ENCODE measurements at regions not wholly inside any gene's neighbourhood (a gene's known extent, or its start where the extent isn't known, plus 50 kb on each side); places are given as distances from the start of the nearest gene placed in this dataset.
"Not testable (repeated sequence)": the region's sequence is repeated elsewhere in the genome, so short reads cannot be mapped to it uniquely, and the experiment has no call there.

DNA sequence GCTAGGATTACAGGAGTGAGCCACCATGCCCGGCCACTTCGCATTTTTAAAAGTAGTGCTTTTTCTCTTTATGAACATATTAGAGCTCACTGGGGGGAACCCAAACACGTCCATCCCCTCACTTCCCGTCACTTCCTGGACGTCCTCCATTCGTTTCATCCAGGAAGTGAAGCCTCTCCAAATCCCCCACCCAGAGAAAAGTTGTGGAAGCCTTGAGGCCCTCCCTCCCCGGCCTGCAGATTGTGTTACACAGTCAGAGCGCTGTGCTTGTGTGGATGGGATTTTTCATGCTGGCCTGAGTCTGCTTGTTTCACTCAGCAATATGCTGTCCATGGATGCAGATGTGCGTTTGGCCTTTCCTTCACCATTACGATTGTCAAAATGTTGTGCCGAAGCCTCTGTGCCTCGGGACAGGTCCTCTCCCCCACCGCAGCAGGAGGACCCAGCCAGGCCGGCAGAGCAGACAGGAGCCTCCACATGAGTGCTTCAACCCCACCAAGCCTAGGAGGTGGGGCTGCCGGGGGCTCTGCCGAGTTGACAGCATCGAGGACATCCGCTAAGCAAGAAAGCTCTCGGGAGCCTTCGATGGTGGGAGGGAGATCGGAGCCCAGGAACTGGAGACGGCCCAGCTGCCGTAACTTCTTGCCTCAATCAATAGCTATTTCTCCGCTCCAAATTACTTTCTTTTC lies 121.6 kb upstream of the PPP1R26 start:
- DNase-seq (ENCODE audit: low read depth, low spot score): no peak
- H3K4me3 ChIP-seq (ENCODE audit: low read length): no peak overlapping the region

- DNase-seq (ENCODE audit: low read depth, low spot score): no peak
- H3K4me3 ChIP-seq (ENCODE audit: low read length): no peak overlapping the region
These were observed 121.0 kb upstream of the PPP1R26 start for GRCh38 chr9:135358552-135358940.

GRCh38 chr9:135359764-135360163 lies 119.8 kb upstream of the PPP1R26 start:
- DNase-seq (ENCODE audit: low read depth, low spot score): no peak

DNA sequence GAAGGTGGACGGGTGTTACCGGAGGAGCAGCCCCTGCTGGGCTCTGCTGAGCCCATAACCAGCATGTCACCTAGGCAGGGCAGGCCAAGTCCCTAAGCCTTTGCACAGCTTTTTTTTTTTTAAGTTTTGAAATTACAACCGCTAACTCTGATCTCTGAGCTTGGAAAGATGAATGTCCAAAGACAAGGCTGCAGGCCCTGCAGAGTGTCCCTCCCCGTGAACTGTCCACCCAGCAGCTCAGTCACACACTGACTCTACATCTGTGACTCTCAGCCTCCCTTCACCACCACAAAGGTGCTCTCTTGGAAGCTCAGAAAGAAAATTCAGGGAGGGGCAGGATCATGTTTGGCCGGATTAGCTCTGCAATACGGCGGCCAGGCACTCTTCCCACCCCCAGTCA lies 119.0 kb upstream of the PPP1R26 start:
- DNase-seq (ENCODE audit: low read depth, low spot score): no peak
- no peak overlapping the region for H3K4me3 ChIP-seq (ENCODE audit: low read length)

More at GRCh38 chr9:135359764-135360163, 119.8 kb upstream of the PPP1R26 start:
- no peak overlapping the region for H3K4me3 ChIP-seq (ENCODE audit: low read length)

DNA sequence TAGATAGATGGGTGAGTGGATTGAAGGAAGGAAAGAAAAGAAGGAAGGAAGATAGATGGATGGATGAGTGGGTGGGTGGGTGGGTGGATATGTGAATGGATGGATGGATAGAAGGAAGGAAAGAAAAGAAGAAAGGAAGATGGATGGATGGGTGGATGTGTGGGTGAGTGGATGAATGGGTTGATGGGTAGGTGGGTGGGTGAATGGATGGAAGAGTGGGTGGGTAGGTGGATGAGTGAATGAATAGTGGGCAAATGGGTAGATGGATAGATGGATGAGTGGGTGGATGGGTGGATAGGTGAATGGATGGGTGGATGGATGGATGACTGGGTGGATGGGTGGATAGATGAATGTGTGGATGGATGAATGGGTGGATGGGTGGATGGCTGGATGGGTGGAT lies 117.9 kb upstream of the PPP1R26 start:
- not testable (repeated sequence) for DNase-seq (ENCODE audit: low read depth, low spot score); H3K4me3 ChIP-seq (ENCODE audit: low read length)

GRCh38 chr9:135363596-135363995 lies 116.0 kb upstream of the PPP1R26 start:
- no peak for DNase-seq (ENCODE audit: low read depth, low spot score)

GRCh38 chr9:135365013-135365768 lies 114.4 kb upstream of the PPP1R26 start:
- no peak overlapping the region for H3K4me3 ChIP-seq (ENCODE audit: low read length)
- DNase-seq (ENCODE audit: low read depth, low spot score): no peak

More at GRCh38 chr9:135363596-135363995, 116.0 kb upstream of the PPP1R26 start:
- H3K4me3 ChIP-seq (ENCODE audit: low read length): no peak overlapping the region

- no peak for DNase-seq (ENCODE audit: low read depth, low spot score)
- no peak overlapping the region for H3K4me3 ChIP-seq (ENCODE audit: low read length)
These were observed 113.5 kb upstream of the PPP1R26 start for GRCh38 chr9:135366104-135366503.

DNA sequence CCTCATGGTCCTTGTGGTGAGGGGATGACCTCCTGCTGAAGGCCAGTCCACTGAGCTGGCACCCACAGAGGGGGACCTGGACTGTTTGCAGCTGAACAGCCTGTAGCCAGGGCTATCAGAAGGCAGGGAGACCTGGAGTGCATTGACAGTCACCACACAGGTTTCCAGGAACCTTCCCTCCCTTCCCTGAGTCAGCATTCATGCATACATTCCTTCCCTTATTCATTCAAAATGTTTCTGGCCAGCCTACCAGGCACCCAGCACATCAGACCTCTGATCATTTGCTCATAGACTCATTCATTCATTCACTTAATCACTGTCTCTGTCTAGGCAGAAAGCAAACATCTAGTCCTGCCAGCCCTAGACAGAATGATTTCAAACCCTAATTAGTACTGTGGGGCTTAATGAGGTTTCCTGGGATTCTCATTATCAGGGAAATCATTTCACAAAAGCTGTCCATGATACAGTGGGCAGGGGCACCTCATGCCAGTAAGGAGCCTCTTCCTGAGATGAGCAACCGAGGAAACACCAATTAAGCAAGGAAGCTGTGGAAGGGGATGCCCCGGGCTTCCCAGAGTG lies 110.1 kb upstream of the PPP1R26 start:
- no peak for DNase-seq (ENCODE audit: low read depth, low spot score)

GRCh38 chr9:135370411-135371375 lies 108.9 kb upstream of the PPP1R26 start:
- DNase-seq (ENCODE audit: low read depth, low spot score): no peak
- no peak overlapping the region for H3K4me3 ChIP-seq (ENCODE audit: low read length)

More for the DNA sequence above, 110.1 kb upstream of the PPP1R26 start:
- H3K4me3 ChIP-seq (ENCODE audit: low read length): no peak overlapping the region

DNA sequence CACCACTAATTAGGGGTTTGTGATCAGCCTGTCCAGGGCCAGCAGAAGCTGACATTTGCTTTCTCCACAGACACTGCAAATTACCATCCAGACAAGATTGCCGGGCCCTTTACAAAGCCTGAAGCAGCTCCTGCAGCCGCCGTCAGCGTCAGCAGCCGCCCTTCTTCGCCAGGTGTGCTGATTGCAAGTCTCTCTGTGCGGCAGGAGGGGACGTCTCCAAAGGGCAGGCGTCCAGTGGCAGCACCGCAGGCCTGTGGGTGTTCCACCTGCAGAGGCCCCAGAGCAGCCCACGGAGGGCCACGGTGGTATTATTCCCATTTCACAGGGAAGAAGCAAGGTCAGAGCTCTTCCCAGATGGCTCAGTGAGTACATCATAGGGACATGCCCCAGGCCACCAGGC lies 108.0 kb upstream of the PPP1R26 start:
- no peak overlapping the region for H3K4me3 ChIP-seq (ENCODE audit: low read length)
- DNase-seq (ENCODE audit: low read depth, low spot score): no peak

DNA sequence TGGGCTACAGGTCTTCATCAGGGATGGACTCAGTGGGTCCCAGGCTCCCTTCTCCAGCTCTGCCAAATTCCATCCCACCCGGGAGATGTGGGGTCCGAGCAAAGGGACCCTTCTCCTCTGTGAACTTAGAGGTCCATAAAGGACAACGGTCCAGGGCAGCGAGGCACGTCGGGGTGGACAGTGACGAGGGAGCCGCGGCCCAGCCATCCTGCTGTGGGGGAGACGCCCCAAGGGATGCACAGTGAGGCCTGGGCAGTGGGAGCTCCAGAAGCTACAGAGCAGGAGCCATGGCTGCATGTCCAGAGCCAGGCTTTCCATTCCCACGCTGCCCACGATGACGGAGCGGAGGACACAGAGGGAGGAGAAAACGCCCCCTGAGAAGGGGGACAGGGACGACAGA lies 107.5 kb upstream of the PPP1R26 start:
- no peak overlapping the region for H3K4me3 ChIP-seq (ENCODE audit: low read length)
- no peak for DNase-seq (ENCODE audit: low read depth, low spot score)

- H3K4me3 ChIP-seq (ENCODE audit: low read length): no peak overlapping the region
- no peak for DNase-seq (ENCODE audit: low read depth, low spot score)
These were observed 107.0 kb upstream of the PPP1R26 start for GRCh38 chr9:135372501-135373008.

DNA sequence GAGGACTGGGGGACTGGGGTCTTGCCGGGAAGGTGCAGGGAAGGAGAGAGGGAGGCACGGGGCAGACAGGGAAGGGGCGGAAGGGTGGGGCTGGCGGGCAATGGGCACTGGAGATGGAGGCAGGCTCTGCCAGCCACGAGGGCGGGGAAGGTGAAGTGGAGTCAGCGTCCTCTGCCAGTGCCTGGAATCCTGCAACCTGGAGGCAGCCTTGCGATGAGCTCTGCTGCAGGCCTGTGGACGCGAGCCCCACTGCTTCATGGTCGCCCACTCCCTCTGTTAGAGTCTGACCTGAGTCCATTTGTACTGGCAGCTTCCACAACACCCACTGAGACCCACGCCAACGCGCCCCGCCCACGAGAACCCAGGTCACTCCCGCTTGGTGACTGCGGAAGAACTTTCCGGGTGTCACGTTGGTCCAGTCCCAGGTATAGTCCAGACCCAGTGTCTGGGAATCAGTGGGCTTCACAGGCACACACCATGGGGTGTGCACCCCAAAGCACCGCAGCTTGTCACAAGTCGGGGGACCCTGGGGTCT lies 106.4 kb upstream of the PPP1R26 start:
- no peak overlapping the region for H3K4me3 ChIP-seq (ENCODE audit: low read length)
- no peak for DNase-seq (ENCODE audit: low read depth, low spot score)

DNA sequence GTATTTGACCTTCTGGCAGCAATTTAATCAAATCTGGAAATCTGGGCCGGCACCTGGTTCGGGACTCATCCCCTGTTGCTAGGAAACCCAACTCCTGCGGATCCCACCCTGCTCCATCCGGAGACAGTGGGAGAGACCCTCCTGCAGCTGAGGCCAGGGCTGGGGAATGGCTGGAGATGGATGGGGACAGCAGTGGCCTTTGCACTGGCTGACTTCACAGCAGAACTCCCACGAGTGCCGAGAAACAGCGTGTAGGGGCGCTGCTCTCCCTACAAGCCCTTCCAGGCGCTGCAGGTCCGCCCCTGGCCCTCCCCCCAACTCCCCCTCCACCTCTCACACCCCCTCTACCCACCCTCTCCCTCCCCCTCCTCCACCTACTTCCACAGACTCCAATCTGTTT lies 105.8 kb upstream of the PPP1R26 start:
- H3K4me3 ChIP-seq (ENCODE audit: low read length): no peak overlapping the region
- DNase-seq (ENCODE audit: low read depth, low spot score): no peak

DNA sequence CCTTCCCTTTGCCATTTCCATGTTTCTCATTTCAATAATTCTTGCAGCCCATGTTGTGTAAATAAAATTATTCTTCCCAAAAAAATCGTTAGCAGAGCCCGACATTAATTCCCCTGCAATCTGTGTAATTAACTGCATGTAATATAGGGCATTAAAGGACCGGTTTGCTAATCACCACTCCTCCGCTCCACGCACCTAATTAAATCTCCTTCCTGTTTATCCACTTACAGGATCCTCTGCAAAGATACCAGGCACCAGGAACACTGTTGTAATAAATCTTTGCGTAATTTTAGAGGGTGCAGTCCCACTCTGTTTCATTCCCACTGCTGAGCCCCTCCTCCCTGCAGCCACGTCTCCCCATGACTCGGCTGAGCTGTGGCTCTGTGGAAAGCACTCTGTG lies 105.0 kb upstream of the PPP1R26 start:
- DNase-seq (ENCODE audit: low read depth, low spot score): no peak
- H3K4me3 ChIP-seq (ENCODE audit: low read length): no peak overlapping the region

GRCh38 chr9:135375001-135375400 lies 104.6 kb upstream of the PPP1R26 start:
- DNase-seq (ENCODE audit: low read depth, low spot score): no peak
- no peak overlapping the region for H3K4me3 ChIP-seq (ENCODE audit: low read length)

- no peak for DNase-seq (ENCODE audit: low read depth, low spot score)
- no peak overlapping the region for H3K4me3 ChIP-seq (ENCODE audit: low read length)
These were observed 102.9 kb upstream of the PPP1R26 start for GRCh38 chr9:135376511-135377265.

Data from Jurkat, Clone E6-1 (cell line).